ENCODE measurements at regions not wholly inside any gene's neighbourhood (a gene's known extent, or its start where the extent isn't known, plus 50 kb on each side); places are given as distances from the start of the nearest gene placed in this dataset.

DNA sequence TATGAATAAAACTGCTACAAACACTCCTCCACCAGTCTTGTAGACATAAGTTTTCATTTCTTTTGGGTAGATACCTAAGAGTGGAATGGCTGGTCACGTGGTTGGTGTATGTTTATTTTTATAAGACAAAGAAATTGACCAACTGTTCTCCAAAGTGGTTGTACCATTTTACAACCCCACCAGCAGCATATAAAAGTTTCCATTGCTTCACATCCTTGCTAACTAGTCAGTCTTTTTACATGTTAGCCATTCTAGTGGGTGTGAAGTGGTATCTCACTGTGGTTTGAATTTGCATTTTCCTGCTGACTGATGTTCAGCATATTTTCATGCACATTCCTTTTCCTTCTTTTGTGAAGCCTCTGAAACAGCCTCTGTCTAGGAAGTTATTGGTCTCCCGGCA is 76.2 kb upstream of the ADGRG2 start:
- Histone ChIP-seq H3K27me3 (ENCODE audit: control insufficient read depth, insufficient read depth, low read length) (no peaks in the 10 kb centered on the region), H3K27ac (ENCODE audit: low read length) (no peak overlapping the region), H3K9me3 (ENCODE audit: control insufficient read depth, insufficient read depth, low read depth, low read length) (no peaks in the 10 kb centered on the region), H3K4me1 (ENCODE audit: control insufficient read depth, insufficient read depth, low read length) (no peaks in the 10 kb centered on the region), H3K36me3 (ENCODE audit: control insufficient read depth, insufficient read depth, low read length) (no peaks in the 10 kb centered on the region), H3K4me3 (ENCODE audit: low read depth in 2 of 2, low read length in 2 of 2) (no peak overlapping the region)
- ATAC-seq (no peak), DNase-seq (ENCODE audit: low read depth, low spot score) (no peak)
- intact Hi-C loops (cut with micrococcal nuclease; ENCODE audit: unreplicated experiment) (no loop called here), in situ Hi-C loops (cut with HindIII; ENCODE audit: low pct_unique_long_range_greater_than_20kb, low sequenced_read_pairs) (no loop called here)
- BruUV-seq (replicated peaks) = no TSS peak
- POLR2A ChIA-PET = no interaction called here
- CTCF ChIA-PET = no interaction called here
- TF ChIP-seq TCF7L2 (IDR thresholded peaks at IDR 0.05; ENCODE audit: low read depth, low read length) (no peak), SIN3A (IDR thresholded peaks at IDR 0.05; ENCODE audit: borderline replicate concordance, insufficient read depth, low read depth, low read length) (no peak), POLR2AphosphoS5 (IDR thresholded peaks at IDR 0.05; ENCODE audit: low read depth, low read length) (no peak), REST (IDR thresholded peaks at IDR 0.05; ENCODE audit: insufficient read depth in 1 of 2, low read depth in 2 of 2, low read length in 1 of 2) (no peak)
- TF ChIP-seq, protein P1, sequence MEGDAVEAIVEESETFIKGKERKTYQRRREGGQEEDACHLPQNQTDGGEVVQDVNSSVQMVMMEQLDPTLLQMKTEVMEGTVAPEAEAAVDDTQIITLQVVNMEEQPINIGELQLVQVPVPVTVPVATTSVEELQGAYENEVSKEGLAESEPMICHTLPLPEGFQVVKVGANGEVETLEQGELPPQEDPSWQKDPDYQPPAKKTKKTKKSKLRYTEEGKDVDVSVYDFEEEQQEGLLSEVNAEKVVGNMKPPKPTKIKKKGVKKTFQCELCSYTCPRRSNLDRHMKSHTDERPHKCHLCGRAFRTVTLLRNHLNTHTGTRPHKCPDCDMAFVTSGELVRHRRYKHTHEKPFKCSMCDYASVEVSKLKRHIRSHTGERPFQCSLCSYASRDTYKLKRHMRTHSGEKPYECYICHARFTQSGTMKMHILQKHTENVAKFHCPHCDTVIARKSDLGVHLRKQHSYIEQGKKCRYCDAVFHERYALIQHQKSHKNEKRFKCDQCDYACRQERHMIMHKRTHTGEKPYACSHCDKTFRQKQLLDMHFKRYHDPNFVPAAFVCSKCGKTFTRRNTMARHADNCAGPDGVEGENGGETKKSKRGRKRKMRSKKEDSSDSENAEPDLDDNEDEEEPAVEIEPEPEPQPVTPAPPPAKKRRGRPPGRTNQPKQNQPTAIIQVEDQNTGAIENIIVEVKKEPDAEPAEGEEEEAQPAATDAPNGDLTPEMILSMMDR (IDR thresholded peaks at IDR 0.05) = no peak

- no TSS peak for BruUV-seq (replicated peaks)
- intact Hi-C loops (cut with micrococcal nuclease; ENCODE audit: unreplicated experiment) = no loop called here
- TF ChIP-seq, protein P1 (IDR thresholded peaks at IDR 0.05) = no peak
- TF ChIP-seq TCF7L2 (IDR thresholded peaks at IDR 0.05; ENCODE audit: low read depth, low read length) (no peak), REST (IDR thresholded peaks at IDR 0.05; ENCODE audit: insufficient read depth in 1 of 2, low read depth in 2 of 2, low read length in 1 of 2) (no peak), SIN3A (IDR thresholded peaks at IDR 0.05; ENCODE audit: borderline replicate concordance, insufficient read depth, low read depth, low read length) (no peak), POLR2AphosphoS5 (IDR thresholded peaks at IDR 0.05; ENCODE audit: low read depth, low read length) (no peak)
- no peaks in the 10 kb centered on the region for H3K9me3 ChIP-seq (ENCODE audit: control insufficient read depth, insufficient read depth, low read depth, low read length)
- H3K36me3 ChIP-seq (ENCODE audit: control insufficient read depth, insufficient read depth, low read length) = no peaks in the 10 kb centered on the region
- no peaks in the 10 kb centered on the region for H3K27me3 ChIP-seq (ENCODE audit: control insufficient read depth, insufficient read depth, low read length)
- no peaks in the 10 kb centered on the region for H3K4me1 ChIP-seq (ENCODE audit: control insufficient read depth, insufficient read depth, low read length)
- DNase-seq (ENCODE audit: low read depth, low spot score) (no peak), ATAC-seq (no peak)
- in situ Hi-C loops (cut with HindIII; ENCODE audit: low pct_unique_long_range_greater_than_20kb, low sequenced_read_pairs) = no loop called here
- ChIA-PET POLR2A (interaction anchor here (0.7 kb wide), 1 partner anchor 44 kb away, joined by 3 read pairs; no protein-coding TSS in a partner anchor), CTCF (no interaction called here)
- no peak overlapping the region for H3K27ac ChIP-seq (ENCODE audit: low read length)
- no peak overlapping the region for H3K4me3 ChIP-seq (ENCODE audit: low read depth in 2 of 2, low read length in 2 of 2)
Measured at GRCh38 chrX:19202171-19202570, 79.9 kb upstream of the ADGRG2 start.

Measured in Panc1 (cell line).